Left ventricle myocardium inferior (tissue), 1 donor: ENCODE measurements at regions not wholly inside any gene's neighbourhood (a gene's known extent, or its start where the extent isn't known, plus 50 kb on each side); places are given as distances from the start of the nearest gene placed in this dataset.

ENCODE experiments used
- DNase-seq: peaks from one replicate; pipeline ENCODE4 v3.0.0-alpha.2; 2020
- H3K27ac ChIP-seq: fragments of 200-600 bp; replicated peaks from 2 replicates; pipeline ENCODE4 v1.8.0; 2021
- H3K27me3 ChIP-seq: fragments of 200-600 bp; 2 replicates; pipeline ENCODE4 v1.8.0; 2021; ENCODE audit warnings: low read depth
- H3K36me3 ChIP-seq: fragments of 200-600 bp; 2 replicates; pipeline ENCODE4 v1.8.0; 2021
- H3K4me1 ChIP-seq: fragments of 200-600 bp; 2 replicates; pipeline ENCODE4 v1.8.0; 2021
- H3K4me3 ChIP-seq: fragments of 200-600 bp; 2 replicates; pipeline ENCODE4 v1.8.0; 2021; ENCODE audit warnings: mild to moderate bottlenecking, moderate library complexity
- H3K9me3 ChIP-seq: fragments of 200-600 bp; replicated peaks from 2 replicates; pipeline ENCODE4 v1.8.0; 2021
- CTCF ChIP-seq: fragments of 200-600 bp; IDR thresholded peaks from 2 replicates; pipeline ENCODE4 v1.8.0; 2021; ENCODE audit warnings: antibody characterized with exemption, mild to moderate bottlenecking, borderline replicate concordance
- intact Hi-C: fragments of 100-400 bp; cut with micrococcal nuclease; formaldehyde crosslinking; loops from one replicate; pipeline ENCODE4 v1.11.0; 2022
- donor health status: DM: no; HTN: yes; CAD: no; lungs with severe emphysema.

GRCh38 chr11:116193321-116194131 lies 579.3 kb downstream of the BUD13 start:
- peak; percentile 34 for TF ChIP-seq CTCF
- Histone ChIP-seq H3K36me3 (no peaks in the 10 kb centered on the region), H3K27ac (peak overlapping the region; percentile 57), H3K4me3 (peak overlapping the region; percentile 65), H3K4me1 (peaks cover 13% of the 10 kb centered on the region), H3K27me3 (peaks cover 58% of the 10 kb centered on the region), H3K9me3 (no peaks in the 10 kb centered on the region)
- intact Hi-C loops: no loop called here
- no peak for DNase-seq

DNA sequence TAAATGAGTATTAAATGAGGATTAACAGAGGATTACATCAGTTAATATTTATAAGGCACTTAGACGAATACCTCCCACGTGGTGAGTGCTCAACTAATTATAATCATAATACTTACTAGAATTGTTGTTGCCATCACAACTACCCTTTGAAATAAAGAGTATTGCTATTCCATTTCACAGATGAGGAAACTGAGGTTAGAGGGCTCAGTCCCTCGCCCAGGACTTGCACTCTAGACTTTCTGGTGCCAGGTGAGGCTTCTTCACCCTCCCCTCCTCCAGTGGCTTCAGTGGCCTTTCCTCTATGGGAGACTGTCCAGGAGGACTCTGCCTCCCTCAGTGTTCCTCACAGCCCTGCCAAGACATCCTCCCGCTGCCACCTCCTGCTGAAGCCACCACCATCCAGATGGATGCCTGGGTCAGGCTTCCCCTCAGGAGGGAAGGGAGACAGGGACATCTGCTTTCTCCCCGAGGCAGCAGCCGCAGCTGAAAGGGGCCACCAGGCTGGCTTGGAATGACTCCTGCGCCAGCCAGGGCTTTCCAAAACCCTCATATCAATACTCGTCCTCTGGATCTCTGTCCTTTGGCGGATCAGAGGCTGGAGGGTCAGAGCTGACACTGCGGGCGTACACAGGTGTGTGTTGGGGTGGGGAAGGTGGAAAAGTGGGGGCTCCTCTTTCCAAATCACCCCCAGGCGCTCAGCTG lies 580.1 kb downstream of the BUD13 start:
- Histone ChIP-seq H3K27me3 (peaks cover 62% of the 10 kb centered on the region), H3K27ac (no peak overlapping the region), H3K4me3 (peak overlapping the region; percentile 65), H3K36me3 (no peaks in the 10 kb centered on the region), H3K9me3 (no peaks in the 10 kb centered on the region), H3K4me1 (peaks cover 13% of the 10 kb centered on the region)
- DNase-seq: no peak
- intact Hi-C loops: no loop called here
- no peak for TF ChIP-seq CTCF

DNA sequence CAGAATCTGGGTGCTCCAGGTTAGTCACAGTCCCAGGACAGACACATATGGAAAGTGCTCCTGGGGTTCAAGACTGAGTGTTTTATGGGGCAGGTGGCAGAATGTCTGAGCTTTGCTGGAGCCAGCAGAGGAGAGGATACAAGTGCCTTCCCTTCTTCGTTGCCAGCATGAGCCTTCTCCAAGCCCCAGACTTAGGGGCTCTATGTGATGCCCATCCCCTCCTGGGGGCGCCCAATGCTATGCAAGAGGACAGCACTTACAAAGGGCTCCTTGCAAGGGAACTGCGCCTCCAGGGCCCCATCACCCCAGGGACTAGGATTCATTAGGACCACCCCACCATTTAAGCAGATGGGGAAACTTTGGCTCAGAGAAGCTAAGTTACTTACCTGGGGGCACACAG lies 581.9 kb downstream of the BUD13 start:
- no peak overlapping the region for H3K27ac ChIP-seq
- H3K36me3 ChIP-seq: no peaks in the 10 kb centered on the region
- no peaks in the 10 kb centered on the region for H3K9me3 ChIP-seq
- peaks cover 64% of the 10 kb centered on the region for H3K27me3 ChIP-seq
- no peak for DNase-seq
- intact Hi-C loops: no loop called here
- TF ChIP-seq CTCF: no peak
- peaks cover 13% of the 10 kb centered on the region for H3K4me1 ChIP-seq
- H3K4me3 ChIP-seq: no peak overlapping the region

- no peak for TF ChIP-seq CTCF
- Histone ChIP-seq H3K36me3 (no peaks in the 10 kb centered on the region), H3K27ac (no peak overlapping the region), H3K9me3 (no peaks in the 10 kb centered on the region), H3K4me1 (peaks cover 13% of the 10 kb centered on the region), H3K27me3 (peaks cover 54% of the 10 kb centered on the region), H3K4me3 (no peak overlapping the region)
- intact Hi-C loops: no loop called here
- no peak for DNase-seq
These were observed 583.2 kb downstream of the BUD13 start for GRCh38 chr11:116189408-116190170.

DNA sequence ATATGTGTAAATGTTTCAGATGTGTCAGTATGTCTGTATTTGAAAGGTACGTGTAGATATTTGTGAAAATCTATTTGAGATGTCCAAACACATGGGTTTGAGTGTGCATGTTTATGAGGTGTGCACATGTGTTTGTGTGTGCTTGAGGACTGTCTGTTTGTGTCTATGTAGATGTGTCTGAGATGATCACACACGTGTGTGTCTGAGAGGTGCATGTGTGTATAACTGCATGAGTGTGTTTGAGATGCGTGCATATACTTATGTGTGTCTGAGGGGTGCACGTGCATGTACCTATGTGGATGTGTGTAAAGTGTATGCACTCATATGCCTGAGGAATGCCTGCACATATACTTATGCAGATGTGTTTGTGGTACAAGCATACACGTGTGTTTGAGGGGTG lies 584.4 kb downstream of the BUD13 start:
- Histone ChIP-seq H3K27ac (no peak overlapping the region), H3K9me3 (no peaks in the 10 kb centered on the region), H3K36me3 (no peaks in the 10 kb centered on the region), H3K4me1 (peaks cover 10% of the 10 kb centered on the region), H3K4me3 (no peak overlapping the region), H3K27me3 (peaks cover 41% of the 10 kb centered on the region)
- no peak for DNase-seq
- TF ChIP-seq CTCF: no peak
- intact Hi-C loops: no loop called here
